Esophagus squamous epithelium (tissue), 5 donors: ENCODE measurements at regions not wholly inside any gene's neighbourhood (a gene's known extent, or its start where the extent isn't known, plus 50 kb on each side); places are given as distances from the start of the nearest gene placed in this dataset.
A peak's percentile ranks its signal among the peaks of the same experiment; 100 is the strongest.

Source experiments
- DNase-seq: peaks from one replicate; lab custom pipeline; 2025; lab: John Stamatoyannopoulos, UW
- H3K27ac ChIP-seq, 4 donors: fragments of 200-600 bp; sonication (generic); one replicate each; pipeline ENCODE4 v1.5.1; 2016 to 2019; ENCODE audit warnings: mild to moderate bottlenecking in 1 of 4
- H3K27me3 ChIP-seq, 4 donors: fragments of 200-600 bp; sonication (generic); 1 replicate in 3 of 4; 2 replicates in 1 of 4; pipeline versions ENCODE4 v1.5.1 to v1.6.0; 2017 to 2021; ENCODE audit warnings: antibody characterized with exemption in 1 of 4
- H3K36me3 ChIP-seq, 3 donors: fragments of 200-600 bp; sonication (generic); one replicate each; pipeline ENCODE4 v1.5.1; 2016 to 2019
- H3K4me1 ChIP-seq, 3 donors: fragments of 200-600 bp; sonication (generic); one replicate each; pipeline ENCODE4 v1.5.1; 2017 to 2019
- H3K4me3 ChIP-seq, 4 donors: fragments of 200-600 bp; sonication (generic); 1 replicate in 3 of 4; 2 replicates in 1 of 4; pipeline ENCODE4 v1.5.1; 2016 to 2019; ENCODE audit warnings: mild to moderate bottlenecking in 2 of 4, moderate library complexity in 1 of 4
- H3K9me3 ChIP-seq, 3 donors: fragments of 200-600 bp; sonication (generic); one replicate each; pipeline ENCODE4 v1.5.1; 2016 to 2019
- POLR2A ChIP-seq, 4 donors: fragments of 450-650 bp; IDR thresholded peaks; one replicate each; pipeline ENCODE4 v1.6.1; 2017; ENCODE audit warnings: antibody characterized with exemption in 4 of 4, mild to moderate bottlenecking in 4 of 4, moderate library complexity in 3 of 4
- WGBS, 2 donors: methylation state at CpG; one replicate each; pipeline ENCODE4 v1.1.5; 2018; 5-methylcytosine and 5-hydroxymethylcytosine counted together
- intact Hi-C: fragments of 100-400 bp; cut with DNase I; formaldehyde crosslinking; loops from one replicate; pipeline ENCODE4 v1.15.0; 2022
- TF ChIP-seq, protein P1 (sequence below), 6 experiments: fragments of 450-650 bp in 4 of 6; fragments of 200-600 bp in 2 of 6; sonication (generic) in 2 of 6; IDR thresholded peaks; one replicate each; pipeline ENCODE4 v1.5.1; 2016 to 2019; ENCODE audit warnings: antibody characterized with exemption in 6 of 6, mild to moderate bottlenecking in 4 of 6, moderate library complexity in 4 of 6
- donor health status: DM: yes; HTN: yes; CAD: no.

DNA sequence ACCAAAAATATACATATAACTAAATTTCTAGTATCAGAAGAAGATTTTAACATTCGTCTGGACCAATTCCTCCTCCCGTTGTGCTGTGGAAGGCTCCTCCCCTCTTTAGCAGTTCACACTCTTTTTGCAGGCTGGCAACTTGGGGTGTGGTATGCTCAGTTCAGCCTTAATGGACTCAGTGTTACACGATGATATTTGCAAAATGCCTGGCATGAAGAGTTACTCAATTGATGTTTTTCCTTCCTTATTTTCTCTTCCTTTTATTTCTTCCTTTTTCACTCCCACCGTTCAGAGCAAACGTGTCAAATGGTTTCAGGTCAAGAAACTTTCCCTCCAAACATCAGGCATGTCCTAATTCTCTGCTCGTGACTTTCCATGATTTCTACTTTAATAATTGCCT lies 248.3 kb downstream of the PHF14 start:
- intact Hi-C loops = no loop called here
- no peak overlapping the region for H3K4me3 ChIP-seq
- H3K27me3 ChIP-seq = no peaks in the 10 kb centered on the region
- H3K9me3 ChIP-seq = no peaks in the 10 kb centered on the region
- TF ChIP-seq POLR2A (IDR thresholded peaks at IDR 0.05) = no peak
- TF ChIP-seq, protein P1, sequence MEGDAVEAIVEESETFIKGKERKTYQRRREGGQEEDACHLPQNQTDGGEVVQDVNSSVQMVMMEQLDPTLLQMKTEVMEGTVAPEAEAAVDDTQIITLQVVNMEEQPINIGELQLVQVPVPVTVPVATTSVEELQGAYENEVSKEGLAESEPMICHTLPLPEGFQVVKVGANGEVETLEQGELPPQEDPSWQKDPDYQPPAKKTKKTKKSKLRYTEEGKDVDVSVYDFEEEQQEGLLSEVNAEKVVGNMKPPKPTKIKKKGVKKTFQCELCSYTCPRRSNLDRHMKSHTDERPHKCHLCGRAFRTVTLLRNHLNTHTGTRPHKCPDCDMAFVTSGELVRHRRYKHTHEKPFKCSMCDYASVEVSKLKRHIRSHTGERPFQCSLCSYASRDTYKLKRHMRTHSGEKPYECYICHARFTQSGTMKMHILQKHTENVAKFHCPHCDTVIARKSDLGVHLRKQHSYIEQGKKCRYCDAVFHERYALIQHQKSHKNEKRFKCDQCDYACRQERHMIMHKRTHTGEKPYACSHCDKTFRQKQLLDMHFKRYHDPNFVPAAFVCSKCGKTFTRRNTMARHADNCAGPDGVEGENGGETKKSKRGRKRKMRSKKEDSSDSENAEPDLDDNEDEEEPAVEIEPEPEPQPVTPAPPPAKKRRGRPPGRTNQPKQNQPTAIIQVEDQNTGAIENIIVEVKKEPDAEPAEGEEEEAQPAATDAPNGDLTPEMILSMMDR (IDR thresholded peaks at IDR 0.05) = no peak
- no peaks in the 10 kb centered on the region for H3K36me3 ChIP-seq
- no peaks in the 10 kb centered on the region for H3K4me1 ChIP-seq
- 47 to 48% methylated on average over 6 of the region's 6 CpGs for WGBS, 2 donors
- peak overlapping the region in 1 of 4 donors; percentile 1 for H3K27ac ChIP-seq
- DNase-seq = no peak

DNA sequence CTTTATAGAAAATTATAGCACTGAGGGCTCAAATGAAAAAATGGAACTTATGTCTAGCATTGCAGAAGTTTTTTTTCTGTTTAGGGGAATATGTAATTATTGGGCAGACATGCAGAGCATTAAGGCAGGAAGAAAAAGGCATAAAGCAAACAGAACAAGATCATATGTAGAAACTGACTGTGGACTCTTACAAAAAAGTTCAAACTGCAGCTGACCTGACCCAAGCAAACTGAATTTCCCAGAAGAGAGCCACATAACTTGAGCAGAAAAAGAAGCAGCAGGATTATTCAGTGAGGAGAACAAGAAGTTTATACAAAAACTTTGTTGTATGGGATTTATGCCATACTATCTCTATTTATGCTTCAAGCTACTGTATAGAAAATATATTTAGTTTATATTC lies 250.9 kb downstream of the PHF14 start:
- no peak for TF ChIP-seq POLR2A (IDR thresholded peaks at IDR 0.05)
- TF ChIP-seq, protein P1 (IDR thresholded peaks at IDR 0.05) = no peak
- Histone ChIP-seq H3K4me1 (peaks cover 0 to 9% (median 0%) of the 10 kb centered on the region in 3 donors), H3K4me3 (no peak overlapping the region), H3K27ac (no peak overlapping the region), H3K36me3 (no peaks in the 10 kb centered on the region), H3K27me3 (no peaks in the 10 kb centered on the region), H3K9me3 (no peaks in the 10 kb centered on the region)
- no peak for DNase-seq
- intact Hi-C loops = no loop called here

DNA sequence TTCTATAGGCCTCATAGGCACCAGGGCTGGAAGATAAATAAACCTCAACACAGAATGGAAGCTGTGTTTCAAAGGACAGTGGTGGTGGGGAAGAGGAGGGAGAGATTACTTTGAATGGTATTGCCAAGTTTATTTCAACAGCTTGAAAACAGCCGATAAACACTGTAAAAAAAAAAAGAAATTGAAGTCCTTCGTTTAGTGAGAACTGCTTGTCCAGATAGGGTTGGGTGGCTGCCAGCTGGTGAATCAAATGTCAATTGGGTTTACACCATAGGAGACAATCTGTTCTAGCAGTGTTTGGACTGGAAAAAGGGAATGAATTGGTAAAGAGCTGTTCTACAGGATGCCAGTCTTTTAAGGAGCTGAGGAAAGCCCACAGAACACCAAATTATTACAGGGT lies 254.8 kb downstream of the PHF14 start:
- Histone ChIP-seq H3K9me3 (no peaks in the 10 kb centered on the region), H3K4me3 (no peak overlapping the region), H3K36me3 (no peaks in the 10 kb centered on the region), H3K27ac (peak overlapping the region in 2 of 4 donors; percentile 19 to 49), H3K27me3 (no peaks in the 10 kb centered on the region), H3K4me1 (peaks cover 0 to 21% (median 5%) of the 10 kb centered on the region in 3 donors)
- TF ChIP-seq, protein P1 (IDR thresholded peaks at IDR 0.05) = no peak
- no peak for TF ChIP-seq POLR2A (IDR thresholded peaks at IDR 0.05)
- 23 to 24% methylated on average over 2 of the region's 2 CpGs for whole genome bisulfite sequencing, 2 donors
- no peak for DNase-seq
- intact Hi-C loops = no loop called here

DNA sequence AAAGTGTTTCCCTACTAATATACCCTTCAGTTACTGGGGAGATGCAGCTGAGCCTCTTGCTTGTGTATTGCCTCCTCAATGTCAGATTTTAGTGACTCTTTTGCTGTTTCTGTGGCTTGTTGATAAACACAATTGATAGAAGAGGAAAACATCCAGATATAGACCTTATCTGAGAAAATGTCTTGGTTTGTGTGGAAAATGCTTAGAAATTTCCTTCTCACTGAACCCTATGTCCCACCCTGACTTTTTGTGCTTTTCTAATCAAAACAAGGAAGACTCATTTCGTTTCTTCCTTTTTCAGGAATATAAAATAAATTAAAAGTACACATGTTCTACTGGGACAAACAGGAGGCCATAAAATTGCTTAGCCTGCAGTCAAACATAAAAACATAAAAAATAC lies 257.5 kb downstream of the PHF14 start:
- Histone ChIP-seq H3K36me3 (no peaks in the 10 kb centered on the region), H3K27me3 (no peaks in the 10 kb centered on the region), H3K4me1 (peaks cover 0 to 21% (median 5%) of the 10 kb centered on the region in 3 donors), H3K9me3 (no peaks in the 10 kb centered on the region), H3K27ac (peak overlapping the region in 1 of 4 donors; percentile 7), H3K4me3 (no peak overlapping the region)
- DNase-seq = no peak
- no peak for TF ChIP-seq POLR2A (IDR thresholded peaks at IDR 0.05)
- TF ChIP-seq, protein P1 (IDR thresholded peaks at IDR 0.05) = no peak
- WGBS, 2 donors = 15 to 46% methylated on average over 1 of the region's 1 CpG
- intact Hi-C loops = no loop called here

DNA sequence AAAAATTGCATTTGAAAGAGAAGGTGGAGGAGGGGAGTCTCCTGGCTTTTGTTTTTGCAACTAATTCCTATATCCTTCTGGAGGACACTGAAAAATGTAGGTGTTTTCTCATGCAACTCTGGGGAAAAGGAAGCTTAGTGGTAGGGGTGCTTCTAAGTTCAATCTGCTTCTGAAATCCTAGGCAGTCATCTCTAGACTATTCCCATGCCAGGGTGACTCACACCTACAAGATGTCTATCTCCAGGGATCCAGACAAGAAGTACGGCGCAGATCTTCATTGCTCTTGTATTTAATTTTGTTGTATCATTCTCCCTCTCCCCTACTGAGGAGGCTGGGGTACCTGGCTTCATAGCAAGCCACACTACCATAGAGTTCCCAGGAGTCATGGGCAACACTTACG lies 258.8 kb downstream of the PHF14 start:
- intact Hi-C loops = no loop called here
- Histone ChIP-seq H3K27ac (no peak overlapping the region), H3K9me3 (no peaks in the 10 kb centered on the region), H3K4me1 (peaks cover 0 to 32% (median 5%) of the 10 kb centered on the region in 3 donors), H3K4me3 (no peak overlapping the region), H3K36me3 (no peaks in the 10 kb centered on the region), H3K27me3 (no peaks in the 10 kb centered on the region)
- TF ChIP-seq, protein P1 (IDR thresholded peaks at IDR 0.05) = no peak
- TF ChIP-seq POLR2A (IDR thresholded peaks at IDR 0.05) = no peak
- DNase-seq = no peak
- 57 to 94% methylated on average over 3 of the region's 3 CpGs for WGBS, 2 donors
